Stimulated activated CD4-positive, alpha-beta T cell treated with anti-CD3 and anti-CD28 coated beads, Interleukin-1b, Interleukin-23, amount 100 ng/mL, for 4 hours (primary cell): ENCODE measurements at regions not wholly inside any gene's neighbourhood (a gene's known extent, or its start where the extent isn't known, plus 50 kb on each side); places are given as distances from the start of the nearest gene placed in this dataset.

Source experiments
- DNase-seq, 2 donors: peaks; one replicate each; pipeline ENCODE4 v3.0.0-alpha.2; 2020; ENCODE audit warnings: low read depth in 2 of 2

DNA sequence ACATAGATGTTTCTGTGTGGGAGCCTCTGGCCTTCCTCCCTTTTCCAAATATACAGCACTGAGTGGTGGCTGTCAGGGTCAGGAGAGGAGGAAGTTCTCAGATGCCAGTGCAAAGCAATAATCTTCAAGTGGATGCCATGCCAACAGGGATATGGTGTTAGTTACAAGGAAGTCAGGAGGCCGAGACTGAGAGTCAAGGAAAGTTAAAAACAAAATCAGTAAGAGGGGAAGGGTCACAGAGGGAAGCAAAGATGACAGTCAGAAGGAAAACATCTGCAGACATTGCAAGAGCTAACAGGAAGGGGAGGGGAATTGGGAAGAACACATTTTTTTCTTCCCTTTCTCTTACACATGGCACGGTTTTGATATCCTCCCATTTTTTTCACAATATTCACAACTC lies 691.4 kb downstream of the ADGRL2 start:
- DNase-seq, result no peak

DNA sequence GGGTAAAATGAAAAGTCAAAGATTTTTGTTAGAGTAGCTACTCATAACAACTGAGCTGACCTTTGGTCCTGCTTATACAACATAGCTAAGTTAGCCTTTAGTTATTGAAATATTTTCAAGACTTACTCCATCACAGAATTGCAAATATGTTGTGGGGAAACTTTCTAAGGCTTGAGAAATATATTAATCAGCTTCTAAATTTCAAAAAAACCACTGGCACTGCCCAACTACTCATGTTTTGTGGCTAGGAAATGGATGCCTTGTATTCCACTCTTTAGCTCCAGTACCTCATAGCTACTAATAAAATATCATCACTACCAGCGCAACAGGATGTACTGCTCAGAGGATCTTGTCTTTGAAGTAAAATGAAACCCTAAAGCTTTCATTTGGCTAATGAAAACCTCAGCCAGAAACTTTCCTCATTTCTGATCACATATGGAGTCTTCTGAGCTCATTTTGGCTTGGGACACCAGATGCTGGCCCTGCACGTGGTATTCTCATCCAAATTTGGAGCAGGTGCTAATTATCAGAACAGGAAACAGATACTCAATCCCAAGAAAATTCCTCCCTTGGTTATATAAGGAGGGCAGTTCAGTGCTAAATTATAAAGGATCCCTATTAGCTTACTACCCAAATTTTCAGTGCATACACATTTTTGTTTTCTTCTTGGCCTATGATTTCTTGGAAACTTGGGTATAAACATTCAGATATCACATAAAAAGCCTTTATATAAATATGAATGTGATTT lies 690.7 kb downstream of the ADGRL2 start:
- DNase-seq, result no peak

DNA sequence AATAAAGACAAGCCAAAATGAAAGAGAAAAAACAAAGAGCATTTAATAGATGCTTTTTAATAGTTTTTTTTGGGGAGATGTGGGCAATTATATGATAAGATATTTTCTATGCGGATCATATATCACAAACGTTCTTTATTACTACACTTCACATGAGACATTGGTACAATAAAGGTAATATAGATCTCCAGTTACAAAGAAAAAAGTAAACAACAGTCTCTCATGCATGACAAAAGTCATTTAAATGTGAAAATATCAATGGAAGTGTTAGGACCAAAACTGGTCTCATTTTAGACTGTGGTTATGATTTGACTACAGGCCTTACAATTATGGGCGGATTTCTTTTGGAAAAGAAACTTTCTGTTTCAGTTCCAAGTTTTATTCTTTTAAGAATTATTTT lies 687.0 kb downstream of the ADGRL2 start:
- no peak for DNase-seq

DNA sequence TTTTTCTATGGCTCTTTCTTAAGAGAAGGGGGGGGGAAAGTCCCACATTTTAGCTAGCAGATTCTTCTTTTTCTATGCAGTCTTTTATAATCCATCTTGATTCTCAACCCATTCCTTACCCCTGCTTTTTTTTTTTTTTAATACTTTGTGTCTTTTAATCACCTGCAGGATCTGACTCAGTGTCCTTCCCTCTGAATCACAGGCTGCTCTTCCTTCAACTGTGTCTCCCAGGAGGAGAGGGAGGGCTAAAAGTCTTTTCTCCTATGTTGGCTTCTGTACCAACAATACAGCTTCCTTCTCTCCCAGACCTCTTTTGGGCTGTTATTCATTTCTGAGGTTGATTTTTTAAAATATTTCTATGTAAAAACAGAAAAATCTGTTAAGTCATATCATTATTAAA lies 686.2 kb downstream of the ADGRL2 start:
- DNase-seq, result no peak

DNA sequence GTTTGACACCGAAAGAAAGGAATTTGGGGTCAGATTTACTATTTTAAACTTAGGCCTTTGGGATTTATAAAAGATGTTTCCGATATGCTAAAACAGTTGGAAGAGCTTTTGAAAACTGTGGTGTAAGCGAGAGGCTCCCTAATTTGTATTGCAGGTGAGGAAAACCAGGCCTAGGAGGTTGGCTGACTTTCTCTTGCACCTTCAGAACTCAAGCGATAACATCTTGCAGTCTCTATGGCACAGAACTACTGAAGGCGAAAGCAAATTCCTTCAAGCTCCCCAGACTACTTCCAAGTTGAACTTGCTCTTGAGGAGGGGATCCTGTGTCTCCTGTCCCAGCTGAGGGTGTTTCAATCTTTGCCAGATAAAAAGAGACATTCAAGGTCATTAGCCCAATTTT lies 685.7 kb downstream of the ADGRL2 start:
- no peak for DNase-seq

DNA sequence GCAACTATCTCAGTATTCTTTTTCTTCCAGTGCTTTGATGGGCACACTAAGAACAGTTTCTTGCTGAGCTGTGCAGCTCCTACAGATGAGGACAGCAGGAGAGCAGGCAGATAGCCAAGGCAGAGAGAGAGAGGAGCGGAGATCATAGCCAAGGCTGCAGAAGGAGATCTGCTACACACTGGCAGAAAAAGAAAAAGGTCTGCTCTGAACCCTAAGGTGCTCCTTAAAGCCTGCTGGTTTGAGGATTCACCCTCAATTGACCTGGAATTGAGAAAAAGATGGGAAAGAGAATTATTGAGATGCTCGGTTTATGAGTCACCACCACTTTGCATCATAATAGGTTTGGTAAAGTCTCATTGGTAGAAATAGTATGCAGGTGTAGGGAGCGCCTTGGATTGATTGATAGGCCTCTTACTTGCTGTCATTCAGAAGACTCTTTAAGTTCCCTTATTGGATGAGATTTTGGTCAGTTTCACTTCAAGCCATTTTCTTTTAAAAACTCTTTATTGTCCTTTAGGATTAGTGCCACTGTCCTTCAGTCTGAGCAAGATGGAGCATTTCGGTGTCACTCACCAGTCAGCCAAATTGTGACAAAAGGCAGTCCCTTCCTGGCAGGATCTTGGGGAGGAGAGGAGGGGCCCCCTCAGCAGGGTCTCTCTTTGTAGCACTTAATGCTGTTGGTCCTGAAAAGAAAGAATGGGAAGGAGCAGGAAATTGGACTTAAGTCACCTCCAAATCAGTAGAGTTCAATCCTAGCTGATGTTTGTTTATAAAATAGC lies 685.0 kb downstream of the ADGRL2 start:
- no peak for DNase-seq

DNA sequence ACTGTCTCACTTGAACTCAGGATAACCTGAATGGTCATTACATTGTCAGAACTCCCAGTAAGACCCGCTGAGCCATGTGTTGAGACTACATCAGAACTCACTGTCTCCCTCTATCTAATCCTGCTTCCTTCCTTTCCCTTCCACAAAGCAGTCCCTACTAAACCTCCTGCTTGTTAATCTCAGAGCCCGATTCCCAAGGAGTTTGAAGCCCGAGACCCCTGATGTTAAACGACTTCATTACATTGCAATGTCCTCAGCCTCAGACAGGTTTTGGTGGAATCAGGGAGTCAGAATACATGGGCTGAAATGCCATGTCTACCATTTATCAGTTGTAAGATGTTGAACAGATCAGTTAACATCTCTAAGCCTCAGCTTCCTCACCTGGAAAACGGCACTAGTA lies 682.4 kb downstream of the ADGRL2 start:
- no peak for DNase-seq

DNA sequence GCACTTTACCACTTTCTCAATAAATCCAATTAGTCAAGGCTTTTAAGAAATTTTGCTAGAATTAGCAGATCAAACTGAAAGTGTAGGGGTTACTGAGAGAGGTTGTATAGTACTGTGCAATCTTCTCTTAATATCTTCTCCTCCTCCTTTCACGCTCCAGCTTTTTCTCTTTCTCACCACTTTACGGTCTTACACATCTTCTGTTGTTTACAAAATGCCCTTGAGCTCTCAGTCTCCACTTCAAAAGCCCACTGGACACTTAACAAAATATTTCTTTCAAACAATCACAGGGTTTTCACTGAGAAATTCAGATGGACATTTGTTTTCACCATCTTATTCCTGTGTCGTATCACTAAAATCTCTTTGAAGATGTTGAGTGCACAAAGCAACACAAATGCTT lies 678.2 kb downstream of the ADGRL2 start:
- no peak for DNase-seq

DNA sequence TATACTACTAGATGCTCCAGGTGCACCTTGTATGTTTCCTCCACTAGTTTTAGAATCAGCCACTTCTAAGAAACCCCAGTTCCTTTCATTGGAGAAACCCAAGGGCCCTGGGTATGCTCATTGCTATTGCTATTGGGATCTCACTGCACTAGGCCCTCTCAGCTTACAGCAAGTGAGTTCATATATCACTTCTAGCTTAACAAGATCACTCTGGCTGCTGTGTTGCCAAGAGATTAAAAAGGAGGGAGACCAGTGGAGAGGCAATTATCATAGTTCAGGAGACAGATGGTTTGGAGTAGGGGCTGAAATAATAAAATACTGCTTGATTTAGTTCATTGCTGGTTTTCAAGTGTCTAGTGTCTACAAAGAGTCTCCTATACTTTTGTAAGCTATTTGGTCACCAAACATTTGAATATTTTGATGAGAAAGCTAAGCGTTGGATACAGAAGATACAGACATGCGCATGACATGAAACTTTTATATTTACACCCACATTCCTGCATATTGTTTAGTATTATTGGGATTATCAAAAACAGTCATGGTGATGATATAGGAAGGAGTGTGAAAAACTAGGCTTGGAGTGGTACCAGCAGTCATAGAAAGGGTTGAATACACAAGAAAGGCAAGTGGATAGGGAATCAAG lies 671.9 kb downstream of the ADGRL2 start:
- no peak for DNase-seq

DNA sequence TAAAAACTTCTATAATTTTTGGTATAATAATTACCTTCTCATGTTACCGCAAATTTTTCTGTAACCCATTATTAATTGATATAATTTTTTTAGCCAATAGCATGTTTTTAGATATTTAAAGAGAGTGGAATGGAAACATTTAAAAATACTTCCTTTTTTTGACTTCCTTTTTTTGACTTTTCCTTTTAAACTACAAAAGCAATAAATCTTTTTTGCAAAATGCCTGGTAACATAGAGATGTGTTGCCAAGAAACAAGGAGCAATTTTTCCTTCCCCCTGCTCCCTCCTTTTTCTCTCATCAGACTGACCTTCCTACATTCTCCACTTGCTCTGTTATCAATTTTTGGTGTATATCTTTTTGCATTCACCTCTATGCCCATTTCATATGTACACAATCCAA lies 666.2 kb downstream of the ADGRL2 start:
- no peak for DNase-seq

DNA sequence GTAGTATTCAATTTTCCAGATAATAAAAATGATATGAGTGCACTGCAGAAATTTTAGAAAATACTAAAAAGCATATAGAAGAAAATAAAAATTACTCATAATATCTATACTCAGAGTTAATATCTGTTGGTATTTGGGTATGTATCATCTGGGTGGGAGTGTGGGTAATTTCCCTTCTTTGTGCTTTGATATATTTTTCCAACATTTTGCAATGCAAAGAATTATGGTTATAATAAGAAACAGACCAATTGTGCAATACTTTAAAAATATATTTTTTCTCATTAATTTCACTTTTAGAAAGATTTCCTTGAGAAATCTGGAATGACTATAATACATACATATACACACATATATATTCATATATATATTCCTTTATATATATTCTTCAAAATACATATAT lies 665.7 kb downstream of the ADGRL2 start:
- no peak for DNase-seq

DNA sequence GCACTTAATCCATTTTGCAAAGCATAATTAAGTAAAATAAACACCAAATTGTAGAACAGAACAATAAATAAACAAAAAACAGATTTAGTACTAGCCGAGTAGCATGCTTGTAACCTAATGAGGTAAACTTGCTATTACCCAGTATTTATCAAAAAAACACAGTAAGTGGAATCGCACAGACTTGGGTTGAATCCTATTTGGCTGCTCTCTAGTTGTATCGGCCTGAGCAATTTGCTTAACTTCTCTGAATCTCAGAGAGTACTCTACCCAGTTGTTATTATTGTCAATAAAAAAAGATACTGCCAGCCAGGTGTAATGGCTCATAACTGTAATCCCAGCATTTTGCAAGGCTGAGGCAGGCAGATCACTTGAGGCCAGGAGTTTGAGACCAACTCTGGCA lies 664.3 kb downstream of the ADGRL2 start:
- DNase-seq, result no peak

DNA sequence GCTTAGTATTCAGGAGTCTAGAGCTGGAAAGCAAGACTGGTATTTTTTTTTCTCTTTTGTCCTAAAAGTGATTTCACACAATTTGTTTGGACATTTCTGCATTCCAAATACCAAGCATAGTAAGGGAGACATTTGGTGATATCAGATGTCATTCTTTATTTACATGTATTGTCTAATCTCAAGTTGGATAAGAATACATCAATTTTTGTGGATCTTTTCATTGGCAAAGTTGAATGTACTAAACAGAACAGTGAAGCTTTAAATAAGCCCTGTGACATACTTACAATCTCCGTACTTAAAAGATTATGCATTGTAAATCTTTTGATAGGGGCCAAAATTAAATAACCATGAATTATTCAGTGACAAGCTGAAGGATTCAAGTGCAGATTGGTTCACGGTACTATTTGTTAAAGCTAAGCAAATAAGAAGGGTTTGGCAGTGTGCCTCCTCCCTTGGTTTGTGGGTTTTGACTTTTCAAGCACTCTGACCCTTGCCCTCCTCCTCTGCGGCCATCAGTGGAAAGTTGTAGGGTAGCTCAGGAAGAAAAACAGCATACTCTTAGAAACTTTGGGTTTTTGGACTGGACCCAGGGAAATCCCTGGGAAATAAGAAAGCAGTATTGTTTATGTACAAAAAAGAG lies 663.7 kb downstream of the ADGRL2 start:
- no peak for DNase-seq

DNA sequence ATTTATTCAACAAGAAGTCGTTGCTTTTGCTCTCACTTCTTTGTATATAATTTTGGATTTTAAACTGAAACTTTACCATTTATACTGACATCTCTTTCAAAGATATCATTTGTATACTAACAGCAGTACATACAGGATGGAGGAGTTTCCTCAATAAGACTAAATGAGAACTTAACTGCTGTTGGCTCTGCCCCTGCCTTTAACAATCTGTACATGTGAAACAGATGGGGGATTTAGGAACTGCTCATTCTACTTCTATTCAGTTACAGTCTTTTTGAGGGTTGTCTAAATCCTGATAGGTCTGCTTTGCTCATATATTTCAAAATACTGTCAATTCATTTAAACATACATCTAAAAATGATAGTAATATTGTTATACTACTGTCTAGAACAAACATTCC lies 663.2 kb downstream of the ADGRL2 start:
- no peak for DNase-seq

DNA sequence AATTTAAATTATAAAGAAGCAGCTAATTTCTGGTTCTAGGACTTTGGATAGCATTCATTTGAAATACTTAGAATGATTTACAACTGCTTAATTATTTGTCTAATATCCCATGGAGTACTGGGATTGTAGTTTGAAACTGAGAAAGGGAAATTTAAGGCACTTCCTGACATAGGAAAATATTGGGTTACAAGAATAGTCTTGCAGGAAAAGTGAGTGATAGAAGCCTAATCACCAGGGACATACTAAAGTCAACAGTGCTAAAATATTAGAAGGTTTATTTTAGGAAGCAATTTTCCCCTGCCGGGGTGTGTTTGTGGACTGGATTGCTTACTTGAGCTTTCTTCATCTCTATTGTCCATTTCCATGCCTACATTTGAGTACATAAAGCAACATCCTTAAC lies 661.6 kb downstream of the ADGRL2 start:
- no peak for DNase-seq

DNA sequence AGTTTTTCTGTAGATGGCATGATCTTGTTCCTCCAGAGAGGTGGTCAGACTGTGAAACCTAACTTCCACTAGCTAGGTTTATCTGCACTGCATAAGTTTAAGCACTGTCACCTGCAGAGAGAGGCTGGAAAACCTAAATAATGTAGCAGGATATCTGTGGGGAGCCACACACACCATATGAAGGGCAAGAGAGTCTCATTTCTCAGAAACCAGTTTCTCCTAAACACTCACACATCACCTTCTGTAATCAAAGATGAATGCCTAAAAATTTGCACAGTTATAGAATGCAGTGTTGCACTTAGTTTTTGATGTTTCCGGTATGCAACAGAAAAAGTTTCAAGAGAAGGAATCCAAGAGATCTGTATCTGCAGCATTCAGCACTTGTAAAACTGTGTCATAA lies 654.6 kb downstream of the ADGRL2 start:
- no peak for DNase-seq

DNA sequence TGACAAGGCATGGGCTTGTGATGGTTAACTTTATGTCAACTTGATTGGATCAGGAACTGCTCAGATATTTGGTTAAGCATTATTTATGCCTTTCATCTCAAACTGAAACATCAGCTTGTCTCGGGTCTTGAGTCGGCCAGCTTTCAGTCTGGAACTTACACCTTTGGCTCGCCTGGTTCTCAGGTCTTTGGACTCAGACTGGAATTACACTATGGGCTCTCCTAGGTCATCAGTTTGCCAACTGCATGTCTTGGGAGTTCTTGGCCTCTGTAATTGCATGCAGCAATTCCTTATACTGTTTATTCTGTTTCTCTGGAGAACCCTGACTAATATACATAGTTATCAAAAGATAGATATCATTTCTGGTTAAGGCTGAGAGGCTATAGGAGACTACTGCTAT lies 653.7 kb downstream of the ADGRL2 start:
- no peak for DNase-seq

DNA sequence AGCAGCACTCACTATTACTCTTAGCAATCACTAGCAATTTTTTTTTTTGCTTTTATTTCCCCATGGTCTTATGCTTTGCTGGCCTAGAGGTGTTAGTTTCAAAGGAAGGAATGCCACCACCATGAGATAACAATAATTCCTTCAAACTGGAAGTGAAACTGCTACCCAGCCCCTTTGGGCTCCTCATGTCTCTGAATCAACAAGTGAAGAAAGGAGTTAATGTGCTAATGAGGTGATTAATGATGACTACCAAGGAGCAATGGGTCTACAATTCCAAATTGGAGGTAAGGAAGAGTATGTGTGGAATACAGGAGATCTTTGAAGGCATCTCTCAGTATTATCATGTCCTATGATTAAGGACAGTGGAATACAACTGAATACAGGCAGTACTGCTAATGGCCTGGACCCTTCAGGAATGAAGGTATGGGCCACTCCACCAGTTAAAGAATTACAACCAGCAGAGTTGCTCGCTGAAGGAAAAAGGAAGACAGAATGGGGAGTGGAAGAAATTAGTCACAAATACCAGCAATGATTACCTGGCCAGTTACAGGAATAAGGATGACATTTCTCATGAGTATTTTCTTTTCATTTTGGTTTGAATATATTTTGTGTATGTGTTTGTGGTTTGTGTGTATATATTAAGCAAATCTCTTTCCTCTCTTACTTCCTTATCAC lies 652.9 kb downstream of the ADGRL2 start:
- DNase-seq, result no peak

DNA sequence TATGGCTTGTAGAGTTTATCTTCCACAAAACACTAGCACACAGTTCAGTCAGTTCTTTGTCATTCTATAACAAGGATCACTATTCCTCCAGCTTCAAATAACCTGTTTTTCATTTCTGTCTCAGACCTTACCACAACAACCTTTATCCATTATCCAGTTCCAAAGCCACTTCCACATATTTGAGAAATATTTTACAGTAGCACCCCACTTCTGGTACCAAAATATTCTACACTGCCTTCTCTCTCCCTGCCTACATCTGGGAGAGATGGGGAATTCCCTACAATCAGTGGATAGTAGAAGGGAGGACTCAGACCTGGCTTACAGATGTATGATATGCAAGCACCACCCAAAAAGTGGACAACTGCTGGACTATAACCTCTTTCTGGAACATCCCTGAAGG lies 651.4 kb downstream of the ADGRL2 start:
- DNase-seq, result no peak

DNA sequence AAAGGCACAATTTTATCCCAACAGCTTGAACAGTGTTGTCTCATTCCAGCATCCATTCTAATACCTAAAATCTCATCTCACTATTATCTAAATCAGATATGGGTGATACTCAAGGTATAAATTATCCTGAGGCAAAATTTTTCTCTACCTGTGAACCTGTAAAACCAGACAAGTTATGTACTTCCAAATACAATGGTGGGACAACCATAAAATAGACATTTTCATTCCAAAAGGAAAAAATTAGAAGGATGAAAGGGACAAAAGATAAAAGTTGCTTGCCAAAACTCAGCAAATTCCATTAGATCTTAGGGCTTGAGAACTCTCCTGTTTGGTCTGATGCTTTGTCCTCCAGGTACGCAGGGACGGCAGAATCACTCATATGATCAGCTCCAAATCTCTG lies 650.5 kb downstream of the ADGRL2 start:
- DNase-seq, result no peak

DNA sequence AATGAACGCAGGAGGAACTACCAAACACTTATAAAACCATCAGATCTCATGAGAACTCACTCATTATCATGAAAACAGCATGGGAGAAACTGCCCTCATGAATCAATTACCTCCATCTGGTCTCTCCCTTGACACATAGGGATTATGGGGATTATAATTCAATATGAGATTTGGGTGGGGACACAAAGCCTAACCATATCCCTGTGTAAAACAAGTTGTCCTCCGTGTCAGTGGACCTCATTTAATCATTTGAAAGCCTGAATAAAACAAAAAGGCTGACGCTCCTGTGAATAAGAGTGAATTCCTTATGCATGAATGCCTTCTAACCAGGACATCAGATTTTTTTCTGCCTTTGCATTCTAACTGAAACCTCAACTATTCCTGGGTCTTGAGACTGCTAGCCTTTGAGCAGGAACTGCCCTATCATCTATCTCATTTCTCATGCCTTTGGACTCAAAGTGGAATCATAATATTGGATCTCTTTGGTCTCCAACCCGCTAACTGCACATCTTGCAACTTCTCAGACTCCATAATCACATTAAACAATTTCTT lies 648.8 kb downstream of the ADGRL2 start:
- no peak for DNase-seq

DNA sequence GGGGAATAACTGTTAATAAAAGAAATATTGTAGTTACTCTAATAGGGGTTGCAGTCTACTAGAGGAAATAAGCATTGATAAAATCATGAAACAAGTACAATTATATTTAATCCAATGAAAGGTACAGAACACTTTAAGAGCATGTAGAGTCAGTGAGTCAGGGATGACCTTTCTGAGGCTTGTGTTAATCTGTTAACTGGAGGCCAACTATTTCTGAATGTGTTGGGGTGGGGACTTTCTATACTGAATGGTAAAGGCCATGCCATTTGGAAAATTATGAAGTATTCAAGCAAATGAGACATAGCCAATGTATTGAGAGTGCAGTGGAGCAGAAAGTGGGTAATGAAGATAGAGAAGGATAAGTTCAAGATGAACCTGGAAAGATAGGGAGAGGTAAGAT lies 646.2 kb downstream of the ADGRL2 start:
- no peak for DNase-seq
